ENCODE measurements at regions not wholly inside any gene's neighbourhood (a gene's known extent, or its start where the extent isn't known, plus 50 kb on each side); places are given as distances from the start of the nearest gene placed in this dataset.

- no peaks in the 10 kb centered on the region for H3K9me2 ChIP-seq (replicated peaks; ENCODE audit: insufficient read depth)
- no peak for DNase-seq (ENCODE audit: low spot score)
- H3K79me2 ChIP-seq = no peaks in the 10 kb centered on the region
- no peak for TF ChIP-seq EZH2 (IDR thresholded peaks at IDR 0.05; ENCODE audit: borderline replicate concordance)
- no peak for TF ChIP-seq EZH2phosphoT487 (IDR thresholded peaks at IDR 0.05; ENCODE audit: low read depth, severe bottlenecking, unreplicated experiment)
- TF ChIP-seq, protein P1, sequence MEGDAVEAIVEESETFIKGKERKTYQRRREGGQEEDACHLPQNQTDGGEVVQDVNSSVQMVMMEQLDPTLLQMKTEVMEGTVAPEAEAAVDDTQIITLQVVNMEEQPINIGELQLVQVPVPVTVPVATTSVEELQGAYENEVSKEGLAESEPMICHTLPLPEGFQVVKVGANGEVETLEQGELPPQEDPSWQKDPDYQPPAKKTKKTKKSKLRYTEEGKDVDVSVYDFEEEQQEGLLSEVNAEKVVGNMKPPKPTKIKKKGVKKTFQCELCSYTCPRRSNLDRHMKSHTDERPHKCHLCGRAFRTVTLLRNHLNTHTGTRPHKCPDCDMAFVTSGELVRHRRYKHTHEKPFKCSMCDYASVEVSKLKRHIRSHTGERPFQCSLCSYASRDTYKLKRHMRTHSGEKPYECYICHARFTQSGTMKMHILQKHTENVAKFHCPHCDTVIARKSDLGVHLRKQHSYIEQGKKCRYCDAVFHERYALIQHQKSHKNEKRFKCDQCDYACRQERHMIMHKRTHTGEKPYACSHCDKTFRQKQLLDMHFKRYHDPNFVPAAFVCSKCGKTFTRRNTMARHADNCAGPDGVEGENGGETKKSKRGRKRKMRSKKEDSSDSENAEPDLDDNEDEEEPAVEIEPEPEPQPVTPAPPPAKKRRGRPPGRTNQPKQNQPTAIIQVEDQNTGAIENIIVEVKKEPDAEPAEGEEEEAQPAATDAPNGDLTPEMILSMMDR (IDR thresholded peaks at IDR 0.05; ENCODE audit: poor library complexity) = no peak
- H3K9me3 ChIP-seq (ENCODE audit: low read depth) = no peaks in the 10 kb centered on the region
- no peaks in the 10 kb centered on the region for H3K36me3 ChIP-seq (replicated peaks; ENCODE audit: insufficient read depth, low read depth)
- H2AFZ ChIP-seq = no peak overlapping the region
- no peaks in the 10 kb centered on the region for H3K4me1 ChIP-seq (ENCODE audit: insufficient read depth)
- H3K4me2 ChIP-seq = no peak overlapping the region
- no peaks in the 10 kb centered on the region for H4K20me1 ChIP-seq (ENCODE audit: insufficient read depth, poor library complexity, severe bottlenecking)
- H3K27ac ChIP-seq = no peak overlapping the region
- 79% methylated on average over 1 of the region's 1 CpG for whole genome bisulfite sequencing (ENCODE audit: low lambda C conversion rate, missing lambda C conversion rate)
- H3K4me3 ChIP-seq = no peak overlapping the region
- H3K27me3 ChIP-seq = no peaks in the 10 kb centered on the region
Observed at GRCh38 chr10:124332426-124332825, 86.3 kb downstream of the OAT start.

GRCh38 chr10:124329941-124330340 lies 88.8 kb downstream of the OAT start:
- DNase-seq (ENCODE audit: low spot score) = no peak
- Histone ChIP-seq H3K27me3 (no peaks in the 10 kb centered on the region), H4K20me1 (ENCODE audit: insufficient read depth, poor library complexity, severe bottlenecking) (no peaks in the 10 kb centered on the region), H3K4me2 (no peak overlapping the region), H3K36me3 (replicated peaks; ENCODE audit: insufficient read depth, low read depth) (no peaks in the 10 kb centered on the region), H3K9me3 (ENCODE audit: low read depth) (no peaks in the 10 kb centered on the region), H3K79me2 (no peaks in the 10 kb centered on the region), H3K4me3 (no peak overlapping the region), H3K9me2 (replicated peaks; ENCODE audit: insufficient read depth) (no peaks in the 10 kb centered on the region), H3K27ac (no peak overlapping the region), H2AFZ (no peak overlapping the region), H3K4me1 (ENCODE audit: insufficient read depth) (no peaks in the 10 kb centered on the region)
- 75% methylated on average over 5 of the region's 5 CpGs for WGBS (ENCODE audit: low lambda C conversion rate, missing lambda C conversion rate)
- TF ChIP-seq, protein P1 (IDR thresholded peaks at IDR 0.05; ENCODE audit: poor library complexity) = no peak
- TF ChIP-seq EZH2phosphoT487 (IDR thresholded peaks at IDR 0.05; ENCODE audit: low read depth, severe bottlenecking, unreplicated experiment) = no peak
- no peak for TF ChIP-seq EZH2 (IDR thresholded peaks at IDR 0.05; ENCODE audit: borderline replicate concordance)

GRCh38 chr10:124329362-124329761 lies 89.4 kb downstream of the OAT start:
- 96% methylated on average over 1 of the region's 1 CpG for WGBS (ENCODE audit: low lambda C conversion rate, missing lambda C conversion rate)
- no peak overlapping the region for H3K27ac ChIP-seq
- no peaks in the 10 kb centered on the region for H4K20me1 ChIP-seq (ENCODE audit: insufficient read depth, poor library complexity, severe bottlenecking)
- no peaks in the 10 kb centered on the region for H3K27me3 ChIP-seq
- H3K9me3 ChIP-seq (ENCODE audit: low read depth) = no peaks in the 10 kb centered on the region
- no peak overlapping the region for H3K4me2 ChIP-seq
- no peaks in the 10 kb centered on the region for H3K36me3 ChIP-seq (replicated peaks; ENCODE audit: insufficient read depth, low read depth)
- no peaks in the 10 kb centered on the region for H3K79me2 ChIP-seq
- no peak for DNase-seq (ENCODE audit: low spot score)
- H3K4me3 ChIP-seq = no peak overlapping the region
- H2AFZ ChIP-seq = no peak overlapping the region
- no peaks in the 10 kb centered on the region for H3K4me1 ChIP-seq (ENCODE audit: insufficient read depth)
- no peaks in the 10 kb centered on the region for H3K9me2 ChIP-seq (replicated peaks; ENCODE audit: insufficient read depth)
- TF ChIP-seq EZH2phosphoT487 (IDR thresholded peaks at IDR 0.05; ENCODE audit: low read depth, severe bottlenecking, unreplicated experiment) (no peak), EZH2 (IDR thresholded peaks at IDR 0.05; ENCODE audit: borderline replicate concordance) (no peak)
- TF ChIP-seq, protein P1 (IDR thresholded peaks at IDR 0.05; ENCODE audit: poor library complexity) = no peak
